Body of pancreas (tissue), 4 donors: ENCODE measurements at regions not wholly inside any gene's neighbourhood (a gene's known extent, or its start where the extent isn't known, plus 50 kb on each side); places are given as distances from the start of the nearest gene placed in this dataset.

ENCODE experiments used
- POLR2A ChIP-seq, 3 donors: fragments of 450-650 bp; IDR thresholded peaks; one replicate each; pipeline ENCODE4 v1.6.1; 2016; ENCODE audit warnings: antibody characterized with exemption in 3 of 3, mild to moderate bottlenecking in 2 of 3
- TF ChIP-seq, protein P1 (sequence below), 7 experiments: fragments of 450-650 bp in 4 of 7; fragments of 200-600 bp in 3 of 7; sonication (generic) in 3 of 7; IDR thresholded peaks; one replicate each; pipeline ENCODE4 v1.5.1; 2016 to 2019; ENCODE audit warnings: antibody characterized with exemption in 7 of 7

GRCh38 chr16:73473713-73474112 is 425.8 kb upstream of the ZFHX3 start:
- TF ChIP-seq, protein P1, sequence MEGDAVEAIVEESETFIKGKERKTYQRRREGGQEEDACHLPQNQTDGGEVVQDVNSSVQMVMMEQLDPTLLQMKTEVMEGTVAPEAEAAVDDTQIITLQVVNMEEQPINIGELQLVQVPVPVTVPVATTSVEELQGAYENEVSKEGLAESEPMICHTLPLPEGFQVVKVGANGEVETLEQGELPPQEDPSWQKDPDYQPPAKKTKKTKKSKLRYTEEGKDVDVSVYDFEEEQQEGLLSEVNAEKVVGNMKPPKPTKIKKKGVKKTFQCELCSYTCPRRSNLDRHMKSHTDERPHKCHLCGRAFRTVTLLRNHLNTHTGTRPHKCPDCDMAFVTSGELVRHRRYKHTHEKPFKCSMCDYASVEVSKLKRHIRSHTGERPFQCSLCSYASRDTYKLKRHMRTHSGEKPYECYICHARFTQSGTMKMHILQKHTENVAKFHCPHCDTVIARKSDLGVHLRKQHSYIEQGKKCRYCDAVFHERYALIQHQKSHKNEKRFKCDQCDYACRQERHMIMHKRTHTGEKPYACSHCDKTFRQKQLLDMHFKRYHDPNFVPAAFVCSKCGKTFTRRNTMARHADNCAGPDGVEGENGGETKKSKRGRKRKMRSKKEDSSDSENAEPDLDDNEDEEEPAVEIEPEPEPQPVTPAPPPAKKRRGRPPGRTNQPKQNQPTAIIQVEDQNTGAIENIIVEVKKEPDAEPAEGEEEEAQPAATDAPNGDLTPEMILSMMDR (IDR thresholded peaks at IDR 0.05) = no peak
- no peak for TF ChIP-seq POLR2A (IDR thresholded peaks at IDR 0.05)
